Activated CD4-positive, alpha-beta T cell treated with anti-CD3 and anti-CD28 coated beads, Interleukin-2, amount 10 ng/mL, durations not matched to agents 24 days and 14 days (primary cell): ENCODE measurements at regions not wholly inside any gene's neighbourhood (a gene's known extent, or its start where the extent isn't known, plus 50 kb on each side); places are given as distances from the start of the nearest gene placed in this dataset.

Source experiments
- DNase-seq: peaks from one replicate; pipeline ENCODE4 v3.0.0; 2022
- H3K27ac Mint-ChIP-seq: one replicate; pipeline ENCODE4 v1.8.0; 2022; ENCODE audit warnings: mild to moderate bottlenecking, mixed read lengths
- H3K27me3 Mint-ChIP-seq: one replicate; pipeline ENCODE4 v1.8.0; 2022; ENCODE audit warnings: mixed read lengths
- H3K36me3 Mint-ChIP-seq: one replicate; pipeline ENCODE4 v1.8.0; 2022; ENCODE audit warnings: low read depth, mild to moderate bottlenecking, mixed read lengths
- H3K4me1 Mint-ChIP-seq: one replicate; pipeline ENCODE4 v1.8.0; 2021; ENCODE audit warnings: mixed read lengths
- H3K4me3 Mint-ChIP-seq: one replicate; pipeline ENCODE4 v1.8.0; 2022; ENCODE audit warnings: mild to moderate bottlenecking, moderate library complexity, mixed read lengths
- H3K9me3 Mint-ChIP-seq: one replicate; pipeline ENCODE4 v1.8.0; 2021; ENCODE audit warnings: mixed read lengths
- intact Hi-C: fragments of 100-400 bp; cut with micrococcal nuclease; formaldehyde crosslinking; loops from one replicate; pipeline ENCODE4 v1.15.1; 2023

GRCh38 chr6:14638906-14639761 lies 521.6 kb downstream of the CD83 start:
- H3K9me3 Mint-ChIP-seq = peaks cover 4% of the 10 kb centered on the region
- intact Hi-C loops = loop anchor here (10.0 kb wide), 1 partner anchor 184 kb away; no protein-coding TSS in a partner anchor
- peaks cover 4% of the 10 kb centered on the region for H3K27me3 Mint-ChIP-seq
- peak overlapping the region; percentile 52 for H3K27ac Mint-ChIP-seq
- H3K4me1 Mint-ChIP-seq = peaks cover 58% of the 10 kb centered on the region
- no peak overlapping the region for H3K4me3 Mint-ChIP-seq
- no peak for DNase-seq
- no peaks in the 10 kb centered on the region for H3K36me3 Mint-ChIP-seq

GRCh38 chr6:14639983-14640599 lies 522.5 kb downstream of the CD83 start:
- Mint-ChIP-seq H3K36me3 (no peaks in the 10 kb centered on the region), H3K4me3 (no peak overlapping the region), H3K9me3 (peaks cover 4% of the 10 kb centered on the region), H3K27ac (no peak overlapping the region), H3K27me3 (peaks cover 4% of the 10 kb centered on the region), H3K4me1 (peaks cover 49% of the 10 kb centered on the region)
- DNase-seq = no peak
- intact Hi-C loops = loop anchor here (10.0 kb wide), 1 partner anchor 185 kb away; no protein-coding TSS in a partner anchor

- DNase-seq = no peak
- Mint-ChIP-seq H3K4me3 (no peak overlapping the region), H3K4me1 (peaks cover 43% of the 10 kb centered on the region), H3K36me3 (no peaks in the 10 kb centered on the region), H3K27me3 (peaks cover 4% of the 10 kb centered on the region), H3K27ac (no peak overlapping the region), H3K9me3 (peaks cover 4% of the 10 kb centered on the region)
- intact Hi-C loops = no loop called here
These were observed 523.1 kb downstream of the CD83 start for GRCh38 chr6:14640631-14641030.

- H3K4me1 Mint-ChIP-seq = peaks cover 34% of the 10 kb centered on the region
- H3K27ac Mint-ChIP-seq = no peak overlapping the region
- intact Hi-C loops = no loop called here
- no peak overlapping the region for H3K4me3 Mint-ChIP-seq
- peaks cover 4% of the 10 kb centered on the region for H3K9me3 Mint-ChIP-seq
- H3K27me3 Mint-ChIP-seq = peaks cover 4% of the 10 kb centered on the region
- DNase-seq = no peak
- no peaks in the 10 kb centered on the region for H3K36me3 Mint-ChIP-seq
These were observed 524.0 kb downstream of the CD83 start for GRCh38 chr6:14641423-14642135.

- Mint-ChIP-seq H3K9me3 (peaks cover 3% of the 10 kb centered on the region), H3K36me3 (no peaks in the 10 kb centered on the region), H3K27ac (no peak overlapping the region), H3K4me3 (no peak overlapping the region), H3K4me1 (peaks cover 28% of the 10 kb centered on the region), H3K27me3 (peaks cover 4% of the 10 kb centered on the region)
- intact Hi-C loops = no loop called here
- DNase-seq = no peak
These were observed 524.5 kb downstream of the CD83 start for GRCh38 chr6:14642136-14642505.

- no peaks in the 10 kb centered on the region for H3K9me3 Mint-ChIP-seq
- intact Hi-C loops = no loop called here
- H3K4me3 Mint-ChIP-seq = no peak overlapping the region
These were observed 525.3 kb downstream of the CD83 start for GRCh38 chr6:14642842-14643241.

GRCh38 chr6:14644381-14644780 lies 526.8 kb downstream of the CD83 start:
- H3K27me3 Mint-ChIP-seq = peaks cover 2% of the 10 kb centered on the region
- H3K4me3 Mint-ChIP-seq = no peak overlapping the region
- intact Hi-C loops = no loop called here

More at GRCh38 chr6:14642842-14643241, 525.3 kb downstream of the CD83 start:
- Mint-ChIP-seq H3K27me3 (peaks cover 4% of the 10 kb centered on the region), H3K36me3 (no peaks in the 10 kb centered on the region), H3K27ac (no peak overlapping the region), H3K4me1 (peaks cover 21% of the 10 kb centered on the region)
- DNase-seq = no peak

GRCh38 chr6:14645221-14645620 lies 527.6 kb downstream of the CD83 start:
- no peak for DNase-seq
- H3K27ac Mint-ChIP-seq = no peak overlapping the region
- H3K27me3 Mint-ChIP-seq = no peaks in the 10 kb centered on the region
- peaks cover 8% of the 10 kb centered on the region for H3K4me1 Mint-ChIP-seq
- peaks cover 3% of the 10 kb centered on the region for H3K9me3 Mint-ChIP-seq
- intact Hi-C loops = no loop called here
- peaks cover 3% of the 10 kb centered on the region for H3K36me3 Mint-ChIP-seq
- no peak overlapping the region for H3K4me3 Mint-ChIP-seq

More at GRCh38 chr6:14644381-14644780, 526.8 kb downstream of the CD83 start:
- peaks cover 3% of the 10 kb centered on the region for H3K9me3 Mint-ChIP-seq
- H3K36me3 Mint-ChIP-seq = peaks cover 3% of the 10 kb centered on the region
- DNase-seq = no peak
- no peak overlapping the region for H3K27ac Mint-ChIP-seq
- peaks cover 13% of the 10 kb centered on the region for H3K4me1 Mint-ChIP-seq

- no peak for DNase-seq
- no peak overlapping the region for H3K4me3 Mint-ChIP-seq
- H3K27ac Mint-ChIP-seq = no peak overlapping the region
- H3K36me3 Mint-ChIP-seq = peaks cover 3% of the 10 kb centered on the region
- H3K27me3 Mint-ChIP-seq = no peaks in the 10 kb centered on the region
- intact Hi-C loops = no loop called here
- H3K9me3 Mint-ChIP-seq = peaks cover 3% of the 10 kb centered on the region
- H3K4me1 Mint-ChIP-seq = peaks cover 2% of the 10 kb centered on the region
These were observed 528.3 kb downstream of the CD83 start for GRCh38 chr6:14645841-14646240.

GRCh38 chr6:14646371-14646770 lies 528.8 kb downstream of the CD83 start:
- Mint-ChIP-seq H3K27me3 (no peaks in the 10 kb centered on the region), H3K9me3 (peaks cover 5% of the 10 kb centered on the region), H3K4me3 (no peak overlapping the region), H3K4me1 (peaks cover 4% of the 10 kb centered on the region), H3K36me3 (peaks cover 3% of the 10 kb centered on the region), H3K27ac (no peak overlapping the region)
- intact Hi-C loops = no loop called here
- DNase-seq = no peak

GRCh38 chr6:14647357-14647756 lies 529.8 kb downstream of the CD83 start:
- Mint-ChIP-seq H3K4me3 (no peak overlapping the region), H3K36me3 (peaks cover 3% of the 10 kb centered on the region), H3K27me3 (no peaks in the 10 kb centered on the region), H3K4me1 (peaks cover 9% of the 10 kb centered on the region), H3K27ac (no peak overlapping the region), H3K9me3 (peaks cover 9% of the 10 kb centered on the region)
- DNase-seq = no peak
- intact Hi-C loops = no loop called here

- intact Hi-C loops = no loop called here
- peaks cover 5% of the 10 kb centered on the region for H3K27me3 Mint-ChIP-seq
- H3K4me1 Mint-ChIP-seq = peaks cover 30% of the 10 kb centered on the region
- no peak overlapping the region for H3K4me3 Mint-ChIP-seq
- H3K36me3 Mint-ChIP-seq = peaks cover 3% of the 10 kb centered on the region
- H3K27ac Mint-ChIP-seq = no peak overlapping the region
- H3K9me3 Mint-ChIP-seq = peaks cover 12% of the 10 kb centered on the region
- no peak for DNase-seq
These were observed 535.0 kb downstream of the CD83 start for GRCh38 chr6:14652536-14652935.

GRCh38 chr6:14655201-14656061 lies 537.9 kb downstream of the CD83 start:
- Mint-ChIP-seq H3K27ac (peak overlapping the region; percentile 60), H3K4me1 (peaks cover 45% of the 10 kb centered on the region), H3K4me3 (peak overlapping the region; percentile 45), H3K36me3 (no peaks in the 10 kb centered on the region), H3K27me3 (peaks cover 8% of the 10 kb centered on the region), H3K9me3 (peaks cover 9% of the 10 kb centered on the region)
- DNase-seq = no peak
- intact Hi-C loops = no loop called here
